22Rv1 (cell line): ENCODE measurements at regions not wholly inside any gene's neighbourhood (a gene's known extent, or its start where the extent isn't known, plus 50 kb on each side); places are given as distances from the start of the nearest gene placed in this dataset.

ENCODE experiments used
- ZFX ChIP-seq: fragments of 450-650 bp; IDR thresholded peaks from 2 replicates; pipeline ENCODE4 v1.6.1; 2017; ENCODE audit warnings: antibody characterized with exemption, borderline replicate concordance
- TF ChIP-seq, protein P1 (sequence below): fragments of 450-650 bp; IDR thresholded peaks from 2 replicates; pipeline ENCODE4 v1.5.1; 2017; ENCODE audit warnings: mild to moderate bottlenecking

DNA sequence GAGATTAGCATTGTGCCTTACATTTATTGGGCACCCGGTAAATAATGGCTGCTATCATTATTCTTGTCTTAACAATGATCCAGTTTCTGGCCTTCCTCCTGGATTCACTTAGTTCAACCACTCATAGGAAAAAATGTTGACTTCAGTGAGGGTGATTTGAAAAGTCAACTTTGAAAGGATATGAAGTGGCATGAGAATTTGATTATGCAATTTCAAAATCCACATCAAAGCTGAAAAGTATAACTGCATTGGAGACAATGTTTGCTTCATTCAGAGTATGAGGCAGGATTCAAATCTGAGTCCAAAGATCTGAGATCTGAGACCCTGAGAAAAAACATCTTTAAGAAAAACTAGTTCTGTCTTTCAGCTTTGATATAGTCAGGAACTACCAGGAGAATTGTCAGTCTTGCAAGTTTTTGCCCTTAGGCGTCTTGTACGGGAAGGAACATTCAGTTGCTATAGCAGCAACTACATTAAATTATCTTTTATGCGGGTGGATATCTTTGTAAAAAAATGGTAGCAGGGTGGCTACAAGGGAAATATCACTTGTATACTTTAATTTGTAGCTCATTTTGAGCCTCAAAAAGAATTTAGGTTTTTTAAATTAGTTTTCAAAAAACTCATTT, 587.5 kb upstream of the LCORL start:
- TF ChIP-seq, protein P1, sequence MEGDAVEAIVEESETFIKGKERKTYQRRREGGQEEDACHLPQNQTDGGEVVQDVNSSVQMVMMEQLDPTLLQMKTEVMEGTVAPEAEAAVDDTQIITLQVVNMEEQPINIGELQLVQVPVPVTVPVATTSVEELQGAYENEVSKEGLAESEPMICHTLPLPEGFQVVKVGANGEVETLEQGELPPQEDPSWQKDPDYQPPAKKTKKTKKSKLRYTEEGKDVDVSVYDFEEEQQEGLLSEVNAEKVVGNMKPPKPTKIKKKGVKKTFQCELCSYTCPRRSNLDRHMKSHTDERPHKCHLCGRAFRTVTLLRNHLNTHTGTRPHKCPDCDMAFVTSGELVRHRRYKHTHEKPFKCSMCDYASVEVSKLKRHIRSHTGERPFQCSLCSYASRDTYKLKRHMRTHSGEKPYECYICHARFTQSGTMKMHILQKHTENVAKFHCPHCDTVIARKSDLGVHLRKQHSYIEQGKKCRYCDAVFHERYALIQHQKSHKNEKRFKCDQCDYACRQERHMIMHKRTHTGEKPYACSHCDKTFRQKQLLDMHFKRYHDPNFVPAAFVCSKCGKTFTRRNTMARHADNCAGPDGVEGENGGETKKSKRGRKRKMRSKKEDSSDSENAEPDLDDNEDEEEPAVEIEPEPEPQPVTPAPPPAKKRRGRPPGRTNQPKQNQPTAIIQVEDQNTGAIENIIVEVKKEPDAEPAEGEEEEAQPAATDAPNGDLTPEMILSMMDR = no peak
- no peak for TF ChIP-seq ZFX
